K562 (cell line): ENCODE measurements at regions not wholly inside any gene's neighbourhood (a gene's known extent, or its start where the extent isn't known, plus 50 kb on each side); places are given as distances from the start of the nearest gene placed in this dataset.

Source experiments
- ATAC-seq: fragments of 200-7000 bp; cut with Tn5 transposase; 3 replicates; pipeline ENCODE4 v1.9.1; 2020; ENCODE audit warnings: moderate library complexity
- BruUV-seq: library from RNA; stranded (reverse); fragments of 400-500 nt; replicated peaks from 2 replicates; lab custom pipeline; 2021; lab: Mats Ljungman, UMichigan
- CTCF ChIA-PET: fragments of 300-600 bp; formaldehyde crosslinking; extraction: SDS; loops from one replicate; lab custom pipeline; 2021; ENCODE audit warnings: low intra/inter-chr PET ratio; lab: Yijun Ruan, JAX
- POLR2A ChIA-PET: fragments of 300-600, 350-650 bp; sonication (Branson Sonifier 250); formaldehyde crosslinking; extraction: SDS; loops from one replicate; lab custom pipeline; 2021; ENCODE audit warnings: antibody characterized with exemption, inconsistent platforms; lab: Yijun Ruan, JAX
- DNase-seq, 4 experiments: peaks; one replicate each; pipeline versions ENCODE4 v3.0.0 to v3.0.0-alpha.2; 2011 to 2018; ENCODE audit warnings: low spot score in 3 of 4, mixed read lengths in 3 of 4; ENCODE audit errors: extremely low read depth in 1 of 4
- FAIRE-seq: peaks from 2 replicates; lab custom pipeline; 2011; peaks lifted over from hg19 to GRCh38; lab: Jason Lieb, UNC
- H2AFZ ChIP-seq: 2 replicates; pipeline ENCODE4 v1.6.0; 2011; ENCODE audit warnings: low read depth, low read length, control low read depth, inconsistent platforms
- H3K27ac ChIP-seq: fragments of 200-600 bp; 3 replicates; pipeline ENCODE4 v1.8.0; 2011; ENCODE audit warnings: low read depth, mild to moderate bottlenecking, control low read depth, inconsistent platforms, low read length, moderate library complexity, mixed read lengths; ENCODE audit errors: extremely low read depth
- H3K27me3 ChIP-seq, 2 experiments: fragments of 300-600 bp in 1 of 2; 2 replicates in 1 of 2; 3 replicates in 1 of 2; pipeline versions ENCODE4 v1.6.0 to v1.8.0; 2011; ENCODE audit warnings: inconsistent platforms in 2 of 2, low read length in 2 of 2, mild to moderate bottlenecking in 1 of 2, mixed read lengths in 1 of 2, moderate library complexity in 1 of 2; ENCODE audit not compliant: control insufficient read depth in 2 of 2, insufficient read depth in 2 of 2
- H3K36me3 ChIP-seq: fragments of 300-600 bp; 3 replicates; pipeline ENCODE4 v1.8.0; 2011; ENCODE audit warnings: mild to moderate bottlenecking, low read length, inconsistent platforms; ENCODE audit not compliant: control insufficient read depth, insufficient read depth
- H3K4me1 ChIP-seq, 2 experiments: fragments of 200-600 bp in 1 of 2; replicated peaks in 1 of 2; 2 replicates in 1 of 2; 3 replicates in 1 of 2; pipeline versions ENCODE4 v1.5.1 to v1.8.0; 2011; ENCODE audit warnings: inconsistent platforms in 2 of 2, low read length in 2 of 2, mild to moderate bottlenecking in 1 of 2, mixed read lengths in 1 of 2, moderate library complexity in 1 of 2; ENCODE audit not compliant: control insufficient read depth in 2 of 2, insufficient read depth in 2 of 2
- H3K4me2 ChIP-seq: 2 replicates; pipeline ENCODE4 v1.6.1; 2011; ENCODE audit warnings: low read length, control low read depth, inconsistent platforms, mixed read lengths; ENCODE audit not compliant: insufficient read depth
- H3K4me3 ChIP-seq: fragments of 200-600 bp; sonication (generic), shearing (Covaris generic); 2 replicates; pipeline ENCODE4 v1.5.1; 2016; ENCODE audit warnings: control low read depth, inconsistent platforms
- H3K79me2 ChIP-seq: fragments of 200-600 bp; 3 replicates; pipeline ENCODE4 v1.8.0; 2011; ENCODE audit warnings: low read length, inconsistent platforms; ENCODE audit not compliant: control insufficient read depth, insufficient read depth
- H3K9ac ChIP-seq, 2 experiments: 2 replicates each; pipeline versions ENCODE4 v1.6.0 to v1.6.1; 2011; ENCODE audit warnings: low read depth in 2 of 2, low read length in 2 of 2, control low read depth in 1 of 2, inconsistent platforms in 1 of 2, mild to moderate bottlenecking in 1 of 2, mixed read lengths in 1 of 2; ENCODE audit not compliant: insufficient read depth in 1 of 2
- H3K9me1 ChIP-seq: one replicate; pipeline ENCODE4 v1.6.0; 2011; ENCODE audit warnings: inconsistent platforms, mild to moderate bottlenecking, low read length, moderate library complexity; ENCODE audit not compliant: control insufficient read depth, insufficient read depth
- H3K9me3 ChIP-seq: replicated peaks from 2 replicates; pipeline ENCODE4 v1.5.1; 2011; ENCODE audit warnings: low read depth, low read length, inconsistent platforms; ENCODE audit not compliant: control insufficient read depth, insufficient read depth
- H4K20me1 ChIP-seq: replicated peaks from 2 replicates; pipeline ENCODE4 v1.6.1; 2011; ENCODE audit warnings: low read length, inconsistent platforms, mixed read lengths; ENCODE audit not compliant: control insufficient read depth, insufficient read depth
- FOXA1 ChIP-seq: fragments of 450-650 bp; IDR thresholded peaks from 2 replicates; pipeline ENCODE4 v1.6.1; 2016; ENCODE audit warnings: mild to moderate bottlenecking, borderline replicate concordance
- MLX ChIP-seq, 2 experiments: fragments of 450-650 bp in 1 of 2; sonication (generic) in 1 of 2; formaldehyde crosslinking; conservative IDR thresholded peaks; 2 replicates each; pipeline versions ENCODE4 v1.4.0 to v1.8.1; 2020 to 2022; ENCODE audit warnings: mild to moderate bottlenecking in 1 of 2, missing genetic modification reagents in 1 of 2
- NR2C1 ChIP-seq, 2 experiments: fragments of 450-650 bp; IDR thresholded peaks; 2 replicates each; pipeline ENCODE4 v1.6.1; 2017; ENCODE audit warnings: mild to moderate bottlenecking in 2 of 2, antibody characterized with exemption in 1 of 2, inconsistent platforms in 1 of 2, missing compliant biosample characterization in 1 of 2, missing genetic modification characterization in 1 of 2
- RFX1 ChIP-seq: fragments of 450-650 bp; IDR thresholded peaks from 2 replicates; pipeline ENCODE4 v1.6.1; 2016; ENCODE audit warnings: mild to moderate bottlenecking, moderate library complexity
- SMARCE1 ChIP-seq: fragments of 450-650 bp; IDR thresholded peaks from 2 replicates; pipeline ENCODE4 v1.7.1; 2016; ENCODE audit warnings: mild to moderate bottlenecking
- ZNF318 ChIP-seq, 2 experiments: fragments of 450-650 bp; IDR thresholded peaks; 2 replicates each; pipeline ENCODE4 v1.6.1; 2016; ENCODE audit warnings: mild to moderate bottlenecking in 2 of 2, borderline replicate concordance in 1 of 2, low read depth in 1 of 2, moderate library complexity in 1 of 2
- WGBS: fragments of 100-300 bp; shearing (Covaris generic); methylation state at CpG from one replicate; pipeline ENCODE4 v1.1.6; 2016; ENCODE audit warnings: low coverage, mixed read lengths; ENCODE audit not compliant: insufficient coverage; ENCODE audit errors: missing lambda C conversion rate; 5-methylcytosine and 5-hydroxymethylcytosine counted together
- in situ Hi-C: fragments of 300-500 bp; cut with MboI; formaldehyde crosslinking; loops from 4 replicates; pipeline ENCODE4 v1.15.0; 2018; ENCODE audit warnings: inconsistent platforms, mixed read lengths
- intact Hi-C: fragments of 100-400 bp; cut with micrococcal nuclease; formaldehyde crosslinking; loops from 2 replicates; pipeline ENCODE4 v1.14.2; 2022

- TF ChIP-seq ZNF318 (IDR thresholded peaks at IDR 0.05; ENCODE audit: borderline replicate concordance in 1 of 2, low read depth in 1 of 2) = no peak
- no peak for TF ChIP-seq MLX (CRISPR knock-in tag; conservative IDR thresholded peaks at IDR 0.05)
- no peak for TF ChIP-seq FOXA1
- no peak for TF ChIP-seq RFX1
- no peak for TF ChIP-seq SMARCE1
- no peak for TF ChIP-seq NR2C1 (IDR thresholded peaks at IDR 0.05)
- no peak for TF ChIP-seq NR2C1 (tag; IDR thresholded peaks at IDR 0.05)
- DNase-seq = no peak
- 0% methylated on average over 3 of the region's 3 CpGs for WGBS
- ChIA-PET CTCF (no interaction called here), POLR2A (interaction anchor here (0.6 to 0.7 kb wide), 2 partner anchors 56 to 282 kb away, joined by 3 to 4 read pairs; no protein-coding TSS in a partner anchor)
- H3K9me3 ChIP-seq = no peaks in the 10 kb centered on the region
- no peak overlapping the region for H3K9ac ChIP-seq
- H3K36me3 ChIP-seq = no peaks in the 10 kb centered on the region
- in situ Hi-C loops (no loop called here), intact Hi-C loops (no loop called here)
- no peaks in the 10 kb centered on the region for H3K79me2 ChIP-seq
- FAIRE-seq = no peak
- no peaks in the 10 kb centered on the region for H3K9me1 ChIP-seq
- H3K4me3 ChIP-seq = no peak overlapping the region
- no peak overlapping the region for H3K4me2 ChIP-seq
- H2AFZ ChIP-seq = no peak overlapping the region
- H3K27ac ChIP-seq = no peak overlapping the region
- BruUV-seq = no TSS peak
- no peaks in the 10 kb centered on the region; the same call in 1 of the 2 replicates for H4K20me1 ChIP-seq
- H3K4me1 ChIP-seq = no peaks in the 10 kb centered on the region; a peak in 1 of 5 replicates
- no peak for ATAC-seq
- H3K27me3 ChIP-seq = peaks cover 9 to 11% of the 10 kb centered on the region in 2 experiments; a peak in 3 of 5 replicates
Observed at GRCh38 chr15:68493629-68494028, 61.7 kb upstream of the ITGA11 start.
